ENCODE measurements at regions not wholly inside any gene's neighbourhood (a gene's known extent, or its start where the extent isn't known, plus 50 kb on each side); places are given as distances from the start of the nearest gene placed in this dataset.

DNA sequence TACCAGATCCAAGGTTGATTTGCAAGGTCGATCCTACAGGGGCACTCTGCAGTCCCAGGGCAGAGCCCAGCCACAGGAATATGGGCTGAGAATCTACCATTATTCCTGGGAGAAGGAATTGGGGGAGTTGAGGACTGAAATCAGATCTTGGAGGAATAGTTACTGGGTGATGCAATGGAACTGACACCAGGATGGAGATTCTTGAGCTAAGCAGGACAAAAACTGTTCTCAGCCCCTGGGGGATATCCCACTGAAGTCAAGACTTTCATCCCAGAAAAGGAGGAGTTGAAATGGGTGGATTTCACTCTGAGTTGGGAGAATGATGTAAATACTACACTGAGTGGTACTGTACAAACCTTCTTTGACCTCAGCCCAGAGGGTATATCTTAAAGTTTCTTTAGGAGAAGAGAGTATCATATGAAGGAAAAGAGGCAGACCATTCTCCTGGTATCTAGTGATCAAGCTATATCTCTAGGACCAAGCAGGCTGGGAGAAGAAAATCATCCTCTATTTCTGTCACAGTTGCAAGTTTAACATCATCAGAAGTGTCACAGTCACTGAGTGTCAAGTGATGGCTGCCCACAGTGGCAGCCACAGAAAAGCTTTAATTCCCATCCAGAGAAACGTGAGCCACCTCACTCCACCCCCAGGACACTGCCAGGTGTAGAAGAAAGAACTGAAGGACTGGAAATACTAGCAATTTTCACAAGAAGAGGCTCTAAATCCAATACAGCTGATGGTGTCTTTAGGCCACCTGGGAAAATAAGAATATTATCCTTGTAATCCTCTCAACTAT, 181.9 kb downstream of the NUAK1 start:
- no peak for TF ChIP-seq POLR2A (IDR thresholded peaks at IDR 0.05)
- TF ChIP-seq, protein P1, sequence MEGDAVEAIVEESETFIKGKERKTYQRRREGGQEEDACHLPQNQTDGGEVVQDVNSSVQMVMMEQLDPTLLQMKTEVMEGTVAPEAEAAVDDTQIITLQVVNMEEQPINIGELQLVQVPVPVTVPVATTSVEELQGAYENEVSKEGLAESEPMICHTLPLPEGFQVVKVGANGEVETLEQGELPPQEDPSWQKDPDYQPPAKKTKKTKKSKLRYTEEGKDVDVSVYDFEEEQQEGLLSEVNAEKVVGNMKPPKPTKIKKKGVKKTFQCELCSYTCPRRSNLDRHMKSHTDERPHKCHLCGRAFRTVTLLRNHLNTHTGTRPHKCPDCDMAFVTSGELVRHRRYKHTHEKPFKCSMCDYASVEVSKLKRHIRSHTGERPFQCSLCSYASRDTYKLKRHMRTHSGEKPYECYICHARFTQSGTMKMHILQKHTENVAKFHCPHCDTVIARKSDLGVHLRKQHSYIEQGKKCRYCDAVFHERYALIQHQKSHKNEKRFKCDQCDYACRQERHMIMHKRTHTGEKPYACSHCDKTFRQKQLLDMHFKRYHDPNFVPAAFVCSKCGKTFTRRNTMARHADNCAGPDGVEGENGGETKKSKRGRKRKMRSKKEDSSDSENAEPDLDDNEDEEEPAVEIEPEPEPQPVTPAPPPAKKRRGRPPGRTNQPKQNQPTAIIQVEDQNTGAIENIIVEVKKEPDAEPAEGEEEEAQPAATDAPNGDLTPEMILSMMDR (IDR thresholded peaks at IDR 0.05): no peak

Measured in uterus (tissue), 2 donors.